ENCODE measurements at regions not wholly inside any gene's neighbourhood (a gene's known extent, or its start where the extent isn't known, plus 50 kb on each side); places are given as distances from the start of the nearest gene placed in this dataset.

DNA sequence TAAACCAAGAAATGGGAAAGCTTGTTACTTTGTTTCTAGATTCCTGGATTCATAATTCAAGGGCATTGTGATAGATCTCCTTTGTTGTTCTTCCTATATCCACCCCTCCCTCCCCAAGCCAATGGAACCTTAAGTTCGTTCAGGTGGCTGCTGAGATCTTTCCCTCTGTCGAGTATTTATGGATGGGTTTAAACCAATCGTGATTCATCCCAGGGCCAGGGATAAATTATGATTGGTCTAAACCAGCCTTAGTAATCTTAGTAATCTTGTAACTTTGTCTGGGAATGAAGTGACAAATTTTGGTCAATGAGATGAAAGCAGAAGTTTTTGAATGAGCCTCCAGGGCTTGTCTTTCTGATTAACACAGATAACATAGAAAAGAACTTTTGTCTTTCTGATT, 56.1 kb upstream of the PCED1B start:
- H3K9me3 ChIP-seq (replicated peaks): no peaks in the 10 kb centered on the region
- peaks cover 38% of the 10 kb centered on the region for H3K4me1 ChIP-seq (replicated peaks)
- H3K27ac ChIP-seq: peak overlapping the region; percentile 73
- peak; percentile 78 to 86 for DNase-seq (ENCODE audit: low read depth in 1 of 2, low spot score in 2 of 2)
- H3K27me3 ChIP-seq (replicated peaks): no peaks in the 10 kb centered on the region
- no peak overlapping the region for H3K4me3 ChIP-seq
- H3K36me3 ChIP-seq: no peaks in the 10 kb centered on the region

DNA sequence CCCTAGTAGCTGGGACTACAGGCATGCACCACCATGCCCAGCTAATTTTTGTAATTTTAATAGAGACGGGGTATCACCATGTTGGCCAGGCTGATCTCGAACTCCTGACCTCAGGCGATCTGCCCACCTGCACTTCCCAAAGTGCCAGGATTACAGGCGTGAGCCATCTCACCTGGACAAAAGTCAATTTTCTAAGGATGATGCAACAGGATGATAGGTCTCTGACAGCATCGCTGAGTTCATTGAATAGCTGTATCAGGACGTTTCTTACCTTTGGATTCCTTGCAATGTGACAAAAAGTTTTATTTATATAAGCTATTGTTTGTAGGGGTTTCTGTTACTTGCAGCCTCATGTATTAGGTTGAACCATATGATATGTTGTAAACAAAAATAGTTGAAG, 55.5 kb upstream of the PCED1B start:
- no peak overlapping the region for H3K27ac ChIP-seq
- 0 out of 2 replicates have a peak, but pooled peaks cover 1% of the 10 kb centered on the region for H3K9me3 ChIP-seq (replicated peaks)
- no peak overlapping the region for H3K4me3 ChIP-seq
- H3K4me1 ChIP-seq (replicated peaks): peaks cover 36% of the 10 kb centered on the region
- no peaks in the 10 kb centered on the region for H3K36me3 ChIP-seq
- no peak for DNase-seq (ENCODE audit: low read depth in 1 of 2, low spot score in 2 of 2)
- H3K27me3 ChIP-seq (replicated peaks): no peaks in the 10 kb centered on the region; the same call in 1 of the 2 replicates

DNA sequence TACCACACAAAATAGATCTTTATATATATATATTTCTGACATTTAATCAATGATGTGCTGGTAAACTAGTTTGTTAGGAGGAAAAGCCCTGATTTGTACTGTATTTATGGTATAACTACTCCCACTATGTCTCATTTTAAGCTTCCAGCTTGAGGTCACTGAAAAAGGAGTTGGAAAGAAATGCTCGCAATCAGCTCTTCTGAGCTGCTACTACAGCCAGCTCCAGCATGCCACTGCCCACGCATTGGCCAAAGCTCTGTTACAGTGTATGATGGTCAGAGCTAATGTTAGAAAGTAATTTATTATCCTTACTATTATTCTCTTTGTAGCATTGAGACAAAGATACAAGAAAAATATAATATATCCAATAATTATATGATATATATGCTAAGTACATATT, 55.0 kb upstream of the PCED1B start:
- Histone ChIP-seq H3K9me3 (replicated peaks) (0 out of 2 replicates have a peak, but pooled peaks cover 2% of the 10 kb centered on the region), H3K4me3 (no peak overlapping the region), H3K4me1 (replicated peaks) (peaks cover 39% of the 10 kb centered on the region), H3K27me3 (replicated peaks) (no peaks in the 10 kb centered on the region; the same call in 1 of the 2 replicates), H3K27ac (no peak overlapping the region), H3K36me3 (no peaks in the 10 kb centered on the region)
- peak; percentile 58 to 75 for DNase-seq (ENCODE audit: low read depth in 1 of 2, low spot score in 2 of 2)

DNA sequence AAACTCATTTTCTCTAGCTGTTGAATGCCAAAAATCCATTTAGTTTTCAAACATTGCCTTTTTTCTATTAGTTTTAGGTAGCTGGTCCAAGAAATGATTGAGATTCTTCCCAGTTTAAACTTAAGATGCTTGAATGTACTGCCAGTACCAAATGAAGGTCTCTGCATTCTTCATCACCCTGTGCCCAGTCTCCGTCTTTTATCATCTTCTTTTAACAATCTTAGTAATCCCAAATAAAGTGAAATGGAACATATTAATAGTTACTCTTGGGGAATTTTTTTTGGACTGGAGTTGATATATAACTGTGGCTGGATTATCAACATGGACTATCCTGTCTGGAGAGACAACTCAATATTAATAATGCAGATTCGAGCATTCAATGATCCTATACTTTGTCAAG, 54.1 kb upstream of the PCED1B start:
- Histone ChIP-seq H3K36me3 (no peaks in the 10 kb centered on the region), H3K4me1 (replicated peaks) (peaks cover 42% of the 10 kb centered on the region), H3K27me3 (replicated peaks) (no peaks in the 10 kb centered on the region; the same call in 1 of the 2 replicates), H3K9me3 (replicated peaks) (0 out of 2 replicates have a peak, but pooled peaks cover 2% of the 10 kb centered on the region), H3K27ac (no peak overlapping the region), H3K4me3 (no peak overlapping the region)
- peak; percentile 53 to 55 for DNase-seq (ENCODE audit: low read depth in 1 of 2, low spot score in 2 of 2)

DNA sequence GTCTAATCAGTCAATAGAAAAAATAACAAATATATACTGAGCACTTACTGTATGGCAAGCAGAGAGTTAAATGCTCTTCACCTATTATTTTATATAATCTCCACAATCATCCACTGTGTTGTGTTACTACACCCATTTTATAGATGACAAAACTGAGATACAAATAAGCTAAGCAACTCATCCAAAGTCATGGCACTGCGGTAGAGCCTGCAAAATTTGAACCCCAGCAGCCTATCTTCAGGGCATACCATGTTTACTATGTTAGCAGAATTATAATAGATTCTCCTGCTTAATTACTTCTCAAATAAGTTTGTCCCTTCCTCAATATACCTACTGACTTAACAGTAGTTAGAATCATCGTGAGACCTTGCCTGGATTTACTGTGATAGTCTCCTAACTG, 53.6 kb upstream of the PCED1B start:
- DNase-seq (ENCODE audit: low read depth in 1 of 2, low spot score in 2 of 2): peak; percentile 63 to 69
- Histone ChIP-seq H3K4me1 (replicated peaks) (peaks cover 39% of the 10 kb centered on the region), H3K9me3 (replicated peaks) (0 out of 2 replicates have a peak, but pooled peaks cover 2% of the 10 kb centered on the region), H3K27ac (no peak overlapping the region), H3K27me3 (replicated peaks) (no peaks in the 10 kb centered on the region; the same call in 1 of the 2 replicates), H3K4me3 (no peak overlapping the region), H3K36me3 (no peaks in the 10 kb centered on the region)

DNA sequence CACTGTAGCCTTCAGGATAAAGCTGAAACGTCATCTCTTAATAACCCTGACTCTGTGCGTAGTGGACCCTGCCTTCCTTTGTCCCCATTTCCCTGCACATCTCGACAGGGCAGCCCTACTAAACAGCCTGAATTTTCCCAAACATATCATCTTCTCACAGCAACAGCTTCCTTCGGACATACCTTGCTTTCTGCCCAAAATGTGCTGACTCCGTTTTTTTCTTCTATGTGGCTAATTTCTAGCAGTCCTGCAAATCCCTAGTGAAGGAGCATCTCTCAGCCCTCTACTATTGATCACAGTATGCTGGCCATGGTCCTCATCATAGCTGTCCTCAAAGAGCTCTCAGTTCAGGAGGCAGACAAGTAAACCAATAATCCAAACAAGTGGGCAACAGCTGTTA, 53.1 kb upstream of the PCED1B start:
- peak in 1 of 2 experiments; percentile 73 for DNase-seq (ENCODE audit: low read depth in 1 of 2, low spot score in 2 of 2)
- no peak overlapping the region for H3K27ac ChIP-seq

More for the DNA sequence above, 53.1 kb upstream of the PCED1B start:
- Histone ChIP-seq H3K36me3 (no peaks in the 10 kb centered on the region), H3K27me3 (replicated peaks) (no peaks in the 10 kb centered on the region; the same call in 1 of the 2 replicates), H3K4me1 (replicated peaks) (peaks cover 35% of the 10 kb centered on the region), H3K4me3 (no peak overlapping the region), H3K9me3 (replicated peaks) (0 out of 2 replicates have a peak, but pooled peaks cover 4% of the 10 kb centered on the region)
